ENCODE measurements at regions not wholly inside any gene's neighbourhood (a gene's known extent, or its start where the extent isn't known, plus 50 kb on each side); places are given as distances from the start of the nearest gene placed in this dataset.

DNA sequence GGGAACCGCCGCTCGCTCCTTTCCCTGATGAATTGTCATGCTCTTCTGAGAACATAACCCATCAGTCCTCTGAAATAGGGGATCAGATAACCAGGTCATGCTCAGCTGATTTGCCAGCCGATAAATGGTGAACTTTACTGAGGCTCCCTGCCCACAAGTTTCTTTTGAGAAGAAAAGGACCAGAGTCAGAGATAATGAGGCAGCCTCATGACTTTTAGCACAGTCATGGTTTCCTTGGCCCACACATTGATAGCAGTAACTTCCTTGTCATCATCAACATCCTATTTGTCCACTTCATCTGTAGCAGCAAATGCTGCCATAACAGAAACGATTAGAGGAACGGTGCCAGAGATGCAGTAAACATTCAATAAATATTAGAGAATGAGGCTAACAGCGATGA, 509.0 kb downstream of the GATA3 start:
- no peaks in the 10 kb centered on the region for H3K4me1 Mint-ChIP-seq (ENCODE audit: low read depth)
- Histone ChIP-seq H3K4me1 (ENCODE audit: insufficient read depth, low read length) (no peaks in the 10 kb centered on the region), H3K4me3 (ENCODE audit: low read length) (no peak overlapping the region), H3K27me3 (ENCODE audit: control insufficient read depth in 1 of 2, insufficient read depth in 2 of 2, low read length in 2 of 2) (no peaks in the 10 kb centered on the region), H3K9me3 (ENCODE audit: control insufficient read depth in 1 of 2, insufficient read depth in 1 of 2, low read length in 2 of 2) (no peaks in the 10 kb centered on the region), H3K36me3 (ENCODE audit: insufficient read depth, low read length) (no peaks in the 10 kb centered on the region), H3K27ac (ENCODE audit: low read depth in 1 of 2, low read length in 2 of 2) (no peak overlapping the region)
- CTCF ChIA-PET, result no interaction called here
- no peaks in the 10 kb centered on the region for H3K9me3 Mint-ChIP-seq
- no peak for ATAC-seq (ENCODE audit: poor library complexity)
- no peaks in the 10 kb centered on the region for H3K36me3 Mint-ChIP-seq (ENCODE audit: low read depth)
- no peak overlapping the region for H3K27ac Mint-ChIP-seq
- no peak overlapping the region for H3K4me3 Mint-ChIP-seq
- POLR2A ChIA-PET, result no interaction called here
- H3K27me3 Mint-ChIP-seq, result peaks cover 4% of the 10 kb centered on the region
- TF ChIP-seq, protein P1, sequence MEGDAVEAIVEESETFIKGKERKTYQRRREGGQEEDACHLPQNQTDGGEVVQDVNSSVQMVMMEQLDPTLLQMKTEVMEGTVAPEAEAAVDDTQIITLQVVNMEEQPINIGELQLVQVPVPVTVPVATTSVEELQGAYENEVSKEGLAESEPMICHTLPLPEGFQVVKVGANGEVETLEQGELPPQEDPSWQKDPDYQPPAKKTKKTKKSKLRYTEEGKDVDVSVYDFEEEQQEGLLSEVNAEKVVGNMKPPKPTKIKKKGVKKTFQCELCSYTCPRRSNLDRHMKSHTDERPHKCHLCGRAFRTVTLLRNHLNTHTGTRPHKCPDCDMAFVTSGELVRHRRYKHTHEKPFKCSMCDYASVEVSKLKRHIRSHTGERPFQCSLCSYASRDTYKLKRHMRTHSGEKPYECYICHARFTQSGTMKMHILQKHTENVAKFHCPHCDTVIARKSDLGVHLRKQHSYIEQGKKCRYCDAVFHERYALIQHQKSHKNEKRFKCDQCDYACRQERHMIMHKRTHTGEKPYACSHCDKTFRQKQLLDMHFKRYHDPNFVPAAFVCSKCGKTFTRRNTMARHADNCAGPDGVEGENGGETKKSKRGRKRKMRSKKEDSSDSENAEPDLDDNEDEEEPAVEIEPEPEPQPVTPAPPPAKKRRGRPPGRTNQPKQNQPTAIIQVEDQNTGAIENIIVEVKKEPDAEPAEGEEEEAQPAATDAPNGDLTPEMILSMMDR (IDR thresholded peaks at IDR 0.05), result no peak
- peak in 1 of 14 experiments; percentile 4 for DNase-seq
- intact Hi-C loops (cut with DNase I, micrococcal nuclease), result no loop called here

DNA sequence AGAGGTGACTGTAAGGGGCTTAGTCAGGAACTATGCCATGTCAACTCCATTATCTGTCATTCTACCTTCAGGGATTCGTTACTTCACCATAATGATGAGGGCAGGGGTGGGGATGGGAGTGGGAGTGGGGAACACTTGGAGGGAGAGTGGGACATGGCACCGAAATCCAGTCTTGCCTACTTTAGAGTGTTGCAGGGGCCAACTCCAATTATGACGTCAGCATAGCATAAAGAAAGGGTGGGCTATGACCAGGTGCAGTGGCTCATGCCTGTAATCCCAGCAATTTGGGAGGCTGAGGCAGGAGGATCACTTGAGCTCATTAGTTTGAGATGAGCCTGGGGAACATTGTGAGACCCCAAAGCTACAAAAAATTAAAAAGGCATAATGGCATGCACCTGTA, 512.2 kb downstream of the GATA3 start:
- peaks cover 0 to 4% of the 10 kb centered on the region in 2 experiments for H3K27me3 ChIP-seq (ENCODE audit: control insufficient read depth in 1 of 2, insufficient read depth in 2 of 2, low read length in 2 of 2)
- Mint-ChIP-seq H3K27ac (no peak overlapping the region), H3K9me3 (no peaks in the 10 kb centered on the region), H3K4me1 (ENCODE audit: low read depth) (no peaks in the 10 kb centered on the region), H3K27me3 (peaks cover 13% of the 10 kb centered on the region), H3K36me3 (ENCODE audit: low read depth) (no peaks in the 10 kb centered on the region), H3K4me3 (no peak overlapping the region)
- ATAC-seq (ENCODE audit: poor library complexity) (no peak), DNase-seq (no peak)
- ChIA-PET CTCF (interaction anchor here (1.2 kb wide), 1 partner anchor 22 kb away, joined by 3 read pairs; no protein-coding TSS in a partner anchor), POLR2A (no interaction called here)
- H3K9me3 ChIP-seq (ENCODE audit: control insufficient read depth in 1 of 2, insufficient read depth in 1 of 2, low read length in 2 of 2), result no peaks in the 10 kb centered on the region
- intact Hi-C loops (cut with DNase I, micrococcal nuclease), result no loop called here
- no peak overlapping the region for H3K4me3 ChIP-seq (ENCODE audit: low read length)
- no peaks in the 10 kb centered on the region for H3K36me3 ChIP-seq (ENCODE audit: insufficient read depth, low read length)
- H3K27ac ChIP-seq (ENCODE audit: low read depth in 1 of 2, low read length in 2 of 2), result no peak overlapping the region
- TF ChIP-seq, protein P1 (IDR thresholded peaks at IDR 0.05), result no peak
- no peaks in the 10 kb centered on the region for H3K4me1 ChIP-seq (ENCODE audit: insufficient read depth, low read length)

DNA sequence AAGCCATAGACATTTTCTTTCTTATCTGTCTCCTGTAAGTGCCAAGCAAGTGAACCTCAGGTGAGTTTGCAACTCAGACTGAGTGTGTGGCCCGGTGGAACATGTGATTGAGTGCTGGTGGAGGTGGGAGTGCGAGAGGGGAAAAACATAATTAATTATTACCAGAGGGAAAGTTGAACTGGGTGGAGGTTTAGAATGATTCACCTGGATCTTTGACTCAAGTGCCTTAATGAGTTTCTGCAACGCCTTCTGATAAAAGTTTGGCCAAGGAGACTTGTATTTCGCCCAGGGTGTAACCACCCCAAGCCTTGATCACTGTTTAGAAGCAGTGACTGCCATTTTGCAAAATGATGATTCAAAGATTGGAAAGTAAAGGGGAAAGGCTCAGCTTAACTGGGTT, 513.9 kb downstream of the GATA3 start:
- TF ChIP-seq, protein P1 (IDR thresholded peaks at IDR 0.05), result no peak
- ChIA-PET CTCF (interaction anchor here (0.5 kb wide), 1 partner anchor 18 kb away, joined by 3 read pairs; no protein-coding TSS in a partner anchor), POLR2A (interaction anchor here (0.6 kb wide), 1 partner anchor 387 kb away, joined by 3 read pairs; no protein-coding TSS in a partner anchor)
- no peaks in the 10 kb centered on the region for H3K36me3 Mint-ChIP-seq (ENCODE audit: low read depth)
- H3K9me3 ChIP-seq (ENCODE audit: control insufficient read depth in 1 of 2, insufficient read depth in 1 of 2, low read length in 2 of 2), result no peaks in the 10 kb centered on the region
- no peak for DNase-seq
- H3K36me3 ChIP-seq (ENCODE audit: insufficient read depth, low read length), result no peaks in the 10 kb centered on the region
- ATAC-seq (ENCODE audit: poor library complexity), result no peak
- H3K4me3 Mint-ChIP-seq, result no peak overlapping the region
- peaks cover 17% of the 10 kb centered on the region for H3K27me3 Mint-ChIP-seq
- no peaks in the 10 kb centered on the region for H3K4me1 Mint-ChIP-seq (ENCODE audit: low read depth)
- H3K27me3 ChIP-seq (ENCODE audit: control insufficient read depth in 1 of 2, insufficient read depth in 2 of 2, low read length in 2 of 2), result peaks cover 0 to 4% of the 10 kb centered on the region in 2 experiments
- H3K27ac Mint-ChIP-seq, result no peak overlapping the region
- no peak overlapping the region for H3K4me3 ChIP-seq (ENCODE audit: low read length)
- H3K4me1 ChIP-seq (ENCODE audit: insufficient read depth, low read length), result no peaks in the 10 kb centered on the region
- no peaks in the 10 kb centered on the region for H3K9me3 Mint-ChIP-seq
- no peak overlapping the region for H3K27ac ChIP-seq (ENCODE audit: low read depth in 1 of 2, low read length in 2 of 2)
- intact Hi-C loops (cut with DNase I, micrococcal nuclease), result no loop called here

All from CD4-positive, alpha-beta T cell (primary cell).